SK-N-SH treated with all-trans-retinoic acid at 6 μM for 48 hours (cell line): ENCODE measurements at regions not wholly inside any gene's neighbourhood (a gene's known extent, or its start where the extent isn't known, plus 50 kb on each side); places are given as distances from the start of the nearest gene placed in this dataset.

Experiments
- ESRRG ChIP-seq: fragments of 250-450 bp; sonication (Bioruptor Pico); IDR thresholded peaks from 2 replicates; pipeline ENCODE4 v1.6.1; 2021; ENCODE audit warnings: mild to moderate bottlenecking
- GLIS3 ChIP-seq: fragments of 250-450 bp; sonication (Bioruptor Pico); IDR thresholded peaks from 2 replicates; pipeline ENCODE4 v1.5.0; 2020; ENCODE audit warnings: mild to moderate bottlenecking, moderate library complexity
- POU6F1 ChIP-seq: fragments of 250-450 bp; sonication (Bioruptor Pico); IDR thresholded peaks from 2 replicates; pipeline ENCODE4 v1.8.0; 2021; ENCODE audit warnings: low read depth, mild to moderate bottlenecking, moderate library complexity, borderline replicate concordance
- PPARA ChIP-seq: fragments of 250-450 bp; sonication (Bioruptor Pico); IDR thresholded peaks from 2 replicates; pipeline ENCODE4 v1.5.0; 2020; ENCODE audit warnings: mild to moderate bottlenecking, borderline replicate concordance
- RARB ChIP-seq: fragments of 250-450 bp; sonication (Bioruptor Pico); IDR thresholded peaks from 2 replicates; pipeline ENCODE4 v1.8.0; 2021; ENCODE audit warnings: mild to moderate bottlenecking, moderate library complexity
- SNAI2 ChIP-seq: fragments of 250-450 bp; sonication (Bioruptor Pico); IDR thresholded peaks from 2 replicates; pipeline ENCODE4 v1.5.0; 2020; ENCODE audit warnings: mild to moderate bottlenecking, moderate library complexity
- TCF4 ChIP-seq: fragments of 250-450 bp; sonication (Bioruptor Pico); IDR thresholded peaks from 2 replicates; pipeline ENCODE4 v1.8.0; 2021; ENCODE audit warnings: mild to moderate bottlenecking, moderate library complexity, borderline replicate concordance
- TSHZ2 ChIP-seq: fragments of 250-450 bp; sonication (Bioruptor Pico); IDR thresholded peaks from 2 replicates; pipeline ENCODE4 v1.5.0; 2020; ENCODE audit warnings: mild to moderate bottlenecking, moderate library complexity
- ZNF70 ChIP-seq: fragments of 450-650 bp; formaldehyde crosslinking; IDR thresholded peaks from 2 replicates; pipeline ENCODE4 v1.5.0; 2020; ENCODE audit warnings: mild to moderate bottlenecking, moderate library complexity
- ZNF8 ChIP-seq: fragments of 450-650 bp; formaldehyde crosslinking; IDR thresholded peaks from 2 replicates; pipeline ENCODE4 v1.5.0; 2020; ENCODE audit warnings: mild to moderate bottlenecking, moderate library complexity
- TF ChIP-seq, protein P1 (sequence below): fragments of 250-450 bp; sonication (Bioruptor Pico); IDR thresholded peaks from 2 replicates; pipeline ENCODE4 v1.8.0; 2020; ENCODE audit warnings: mild to moderate bottlenecking, moderate library complexity, borderline replicate concordance
- TF ChIP-seq, protein P2 (sequence below): fragments of 250-450 bp; sonication (Bioruptor Pico); IDR thresholded peaks from 2 replicates; pipeline ENCODE4 v1.5.1; 2020; ENCODE audit warnings: low read depth, mild to moderate bottlenecking, moderate library complexity

DNA sequence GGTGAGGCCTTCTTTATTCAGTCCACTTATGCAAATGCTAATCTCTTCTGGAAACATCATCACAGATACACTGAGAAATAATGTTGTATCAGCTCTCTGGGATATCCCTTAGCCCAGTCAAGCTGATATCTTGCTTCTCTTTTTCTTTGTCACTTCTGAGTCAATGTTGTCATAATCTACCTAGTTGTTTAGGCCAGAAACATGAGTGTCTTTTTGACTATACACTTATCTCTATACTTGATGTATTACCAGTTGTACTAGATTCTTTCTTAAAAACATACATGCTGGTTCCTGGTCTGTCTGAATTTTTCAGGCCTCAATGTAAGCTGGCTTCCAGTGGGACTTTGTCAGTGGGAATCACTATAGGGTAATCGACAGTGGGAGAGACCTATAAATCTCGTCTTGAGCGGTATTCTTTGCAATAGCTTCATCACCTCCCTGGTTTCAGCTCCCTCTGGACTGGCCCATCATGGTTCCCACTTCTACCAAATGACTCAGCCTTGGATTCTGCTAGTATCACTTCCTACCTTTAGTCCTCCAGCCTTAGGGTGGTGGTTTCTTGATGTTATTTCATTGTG lies 135.2 kb upstream of the CYYR1 start:
- no peak for TF ChIP-seq RARB (CRISPR knock-in tag)
- TF ChIP-seq SNAI2 (CRISPR knock-in tag): no peak
- TF ChIP-seq GLIS3: no peak
- TF ChIP-seq TSHZ2: no peak
- no peak for TF ChIP-seq ZNF70 (CRISPR knock-in tag)
- no peak for TF ChIP-seq TCF4
- TF ChIP-seq, protein P1, sequence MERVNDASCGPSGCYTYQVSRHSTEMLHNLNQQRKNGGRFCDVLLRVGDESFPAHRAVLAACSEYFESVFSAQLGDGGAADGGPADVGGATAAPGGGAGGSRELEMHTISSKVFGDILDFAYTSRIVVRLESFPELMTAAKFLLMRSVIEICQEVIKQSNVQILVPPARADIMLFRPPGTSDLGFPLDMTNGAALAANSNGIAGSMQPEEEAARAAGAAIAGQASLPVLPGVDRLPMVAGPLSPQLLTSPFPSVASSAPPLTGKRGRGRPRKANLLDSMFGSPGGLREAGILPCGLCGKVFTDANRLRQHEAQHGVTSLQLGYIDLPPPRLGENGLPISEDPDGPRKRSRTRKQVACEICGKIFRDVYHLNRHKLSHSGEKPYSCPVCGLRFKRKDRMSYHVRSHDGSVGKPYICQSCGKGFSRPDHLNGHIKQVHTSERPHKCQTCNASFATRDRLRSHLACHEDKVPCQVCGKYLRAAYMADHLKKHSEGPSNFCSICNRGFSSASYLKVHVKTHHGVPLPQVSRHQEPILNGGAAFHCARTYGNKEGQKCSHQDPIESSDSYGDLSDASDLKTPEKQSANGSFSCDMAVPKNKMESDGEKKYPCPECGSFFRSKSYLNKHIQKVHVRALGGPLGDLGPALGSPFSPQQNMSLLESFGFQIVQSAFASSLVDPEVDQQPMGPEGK (CRISPR knock-in tag): no peak
- TF ChIP-seq, protein P2, sequence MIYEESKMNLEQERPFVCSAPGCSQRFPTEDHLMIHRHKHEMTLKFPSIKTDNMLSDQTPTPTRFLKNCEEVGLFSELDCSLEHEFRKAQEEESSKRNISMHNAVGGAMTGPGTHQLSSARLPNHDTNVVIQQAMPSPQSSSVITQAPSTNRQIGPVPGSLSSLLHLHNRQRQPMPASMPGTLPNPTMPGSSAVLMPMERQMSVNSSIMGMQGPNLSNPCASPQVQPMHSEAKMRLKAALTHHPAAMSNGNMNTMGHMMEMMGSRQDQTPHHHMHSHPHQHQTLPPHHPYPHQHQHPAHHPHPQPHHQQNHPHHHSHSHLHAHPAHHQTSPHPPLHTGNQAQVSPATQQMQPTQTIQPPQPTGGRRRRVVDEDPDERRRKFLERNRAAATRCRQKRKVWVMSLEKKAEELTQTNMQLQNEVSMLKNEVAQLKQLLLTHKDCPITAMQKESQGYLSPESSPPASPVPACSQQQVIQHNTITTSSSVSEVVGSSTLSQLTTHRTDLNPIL (CRISPR knock-in tag): no peak
- TF ChIP-seq POU6F1 (CRISPR knock-in tag): no peak
- no peak for TF ChIP-seq PPARA (CRISPR knock-in tag)
- TF ChIP-seq ZNF8: no peak
- TF ChIP-seq ESRRG (CRISPR knock-in tag): no peak
